ENCODE measurements at regions not wholly inside any gene's neighbourhood (a gene's known extent, or its start where the extent isn't known, plus 50 kb on each side); places are given as distances from the start of the nearest gene placed in this dataset.

DNA sequence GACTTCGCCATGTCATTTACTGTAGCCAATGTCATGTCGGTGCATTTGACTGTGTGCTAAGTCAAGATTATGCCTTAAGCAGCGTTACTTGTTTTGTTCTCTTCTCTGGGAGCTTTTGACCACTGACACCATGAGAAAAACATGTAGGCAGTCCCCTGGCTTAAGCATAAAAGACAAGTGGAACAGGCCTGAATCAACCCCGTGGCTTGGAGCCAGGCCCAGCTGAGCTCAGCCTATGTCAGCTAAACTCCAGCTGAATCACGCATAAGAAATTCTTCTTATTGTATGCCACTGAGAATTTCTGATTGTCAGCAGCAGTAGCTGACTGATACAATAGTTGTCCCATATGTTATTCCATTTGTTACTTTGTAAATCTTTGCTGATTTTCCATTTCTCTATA, 261.9 kb downstream of the CBLL2 start:
- no peak overlapping the region for H3K9ac ChIP-seq (ENCODE audit: low read length)
- H3K9me2 ChIP-seq (ENCODE audit: insufficient read depth, low read length) = no peaks in the 10 kb centered on the region
- TF ChIP-seq EZH2 (IDR thresholded peaks at IDR 0.05; ENCODE audit: borderline replicate concordance, insufficient read depth, low read length, poor library complexity, severe bottlenecking) (no peak), POLR2AphosphoS5 (IDR thresholded peaks at IDR 0.05) (no peak), RAD21 (conservative IDR thresholded peaks at IDR 0.05) (no peak), EP300 (conservative IDR thresholded peaks at IDR 0.05; ENCODE audit: poor library complexity, severe bottlenecking) (no peak), SMC3 (conservative IDR thresholded peaks at IDR 0.05; ENCODE audit: poor library complexity) (no peak), MXI1 (conservative IDR thresholded peaks at IDR 0.05; ENCODE audit: poor library complexity, severe bottlenecking) (no peak), TAF1 (IDR thresholded peaks at IDR 0.05; ENCODE audit: low read depth) (no peak)
- TF ChIP-seq, protein P1, sequence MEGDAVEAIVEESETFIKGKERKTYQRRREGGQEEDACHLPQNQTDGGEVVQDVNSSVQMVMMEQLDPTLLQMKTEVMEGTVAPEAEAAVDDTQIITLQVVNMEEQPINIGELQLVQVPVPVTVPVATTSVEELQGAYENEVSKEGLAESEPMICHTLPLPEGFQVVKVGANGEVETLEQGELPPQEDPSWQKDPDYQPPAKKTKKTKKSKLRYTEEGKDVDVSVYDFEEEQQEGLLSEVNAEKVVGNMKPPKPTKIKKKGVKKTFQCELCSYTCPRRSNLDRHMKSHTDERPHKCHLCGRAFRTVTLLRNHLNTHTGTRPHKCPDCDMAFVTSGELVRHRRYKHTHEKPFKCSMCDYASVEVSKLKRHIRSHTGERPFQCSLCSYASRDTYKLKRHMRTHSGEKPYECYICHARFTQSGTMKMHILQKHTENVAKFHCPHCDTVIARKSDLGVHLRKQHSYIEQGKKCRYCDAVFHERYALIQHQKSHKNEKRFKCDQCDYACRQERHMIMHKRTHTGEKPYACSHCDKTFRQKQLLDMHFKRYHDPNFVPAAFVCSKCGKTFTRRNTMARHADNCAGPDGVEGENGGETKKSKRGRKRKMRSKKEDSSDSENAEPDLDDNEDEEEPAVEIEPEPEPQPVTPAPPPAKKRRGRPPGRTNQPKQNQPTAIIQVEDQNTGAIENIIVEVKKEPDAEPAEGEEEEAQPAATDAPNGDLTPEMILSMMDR (IDR thresholded peaks at IDR 0.05; ENCODE audit: poor library complexity, severe bottlenecking) = no peak
- TF ChIP-seq, protein P2, sequence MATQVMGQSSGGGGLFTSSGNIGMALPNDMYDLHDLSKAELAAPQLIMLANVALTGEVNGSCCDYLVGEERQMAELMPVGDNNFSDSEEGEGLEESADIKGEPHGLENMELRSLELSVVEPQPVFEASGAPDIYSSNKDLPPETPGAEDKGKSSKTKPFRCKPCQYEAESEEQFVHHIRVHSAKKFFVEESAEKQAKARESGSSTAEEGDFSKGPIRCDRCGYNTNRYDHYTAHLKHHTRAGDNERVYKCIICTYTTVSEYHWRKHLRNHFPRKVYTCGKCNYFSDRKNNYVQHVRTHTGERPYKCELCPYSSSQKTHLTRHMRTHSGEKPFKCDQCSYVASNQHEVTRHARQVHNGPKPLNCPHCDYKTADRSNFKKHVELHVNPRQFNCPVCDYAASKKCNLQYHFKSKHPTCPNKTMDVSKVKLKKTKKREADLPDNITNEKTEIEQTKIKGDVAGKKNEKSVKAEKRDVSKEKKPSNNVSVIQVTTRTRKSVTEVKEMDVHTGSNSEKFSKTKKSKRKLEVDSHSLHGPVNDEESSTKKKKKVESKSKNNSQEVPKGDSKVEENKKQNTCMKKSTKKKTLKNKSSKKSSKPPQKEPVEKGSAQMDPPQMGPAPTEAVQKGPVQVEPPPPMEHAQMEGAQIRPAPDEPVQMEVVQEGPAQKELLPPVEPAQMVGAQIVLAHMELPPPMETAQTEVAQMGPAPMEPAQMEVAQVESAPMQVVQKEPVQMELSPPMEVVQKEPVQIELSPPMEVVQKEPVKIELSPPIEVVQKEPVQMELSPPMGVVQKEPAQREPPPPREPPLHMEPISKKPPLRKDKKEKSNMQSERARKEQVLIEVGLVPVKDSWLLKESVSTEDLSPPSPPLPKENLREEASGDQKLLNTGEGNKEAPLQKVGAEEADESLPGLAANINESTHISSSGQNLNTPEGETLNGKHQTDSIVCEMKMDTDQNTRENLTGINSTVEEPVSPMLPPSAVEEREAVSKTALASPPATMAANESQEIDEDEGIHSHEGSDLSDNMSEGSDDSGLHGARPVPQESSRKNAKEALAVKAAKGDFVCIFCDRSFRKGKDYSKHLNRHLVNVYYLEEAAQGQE (IDR thresholded peaks at IDR 0.05; ENCODE audit: borderline replicate concordance) = no peak

DNA sequence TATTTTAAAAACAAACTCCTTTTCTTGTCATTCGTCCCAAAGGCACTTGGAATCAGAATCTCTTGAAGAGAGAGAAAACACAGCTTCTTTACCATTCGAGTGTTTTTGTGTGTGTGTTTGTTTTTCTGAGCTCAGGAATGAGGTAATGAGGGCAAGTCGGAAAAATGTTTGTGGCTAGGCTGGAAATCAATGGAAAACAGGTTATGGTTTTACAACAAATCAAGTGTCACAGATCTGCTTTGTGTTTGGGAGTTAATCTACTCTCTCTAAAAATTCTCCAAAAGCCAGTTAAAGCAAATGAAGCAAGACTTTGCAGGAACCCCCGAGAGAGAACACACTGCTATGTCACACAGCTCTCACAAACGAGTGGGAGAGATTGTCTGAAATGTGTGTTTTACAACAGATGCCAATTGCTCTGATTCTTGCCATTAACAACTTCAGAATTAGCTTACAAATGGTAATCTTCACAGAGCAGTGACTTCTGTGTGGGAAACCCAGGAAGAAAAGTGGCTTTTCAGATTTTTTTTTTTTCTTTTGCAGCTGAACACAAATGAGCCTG, 264.1 kb downstream of the CBLL2 start:
- Histone ChIP-seq H3K27ac (ENCODE audit: low read length) (no peak overlapping the region), H3K27me3 (ENCODE audit: insufficient read depth, low read depth, low read length) (no peaks in the 10 kb centered on the region), H3F3A (ENCODE audit: insufficient read depth, low read length, poor library complexity, severe bottlenecking) (no peaks in the 10 kb centered on the region), H3K9me2 (ENCODE audit: insufficient read depth, low read length) (no peaks in the 10 kb centered on the region), H3K36me3 (ENCODE audit: insufficient read depth, low read length) (no peaks in the 10 kb centered on the region), H4K20me1 (ENCODE audit: insufficient read depth) (no peaks in the 10 kb centered on the region), H3K4me2 (ENCODE audit: low read length) (no peak overlapping the region), H3K9me3 (ENCODE audit: low read length) (no peaks in the 10 kb centered on the region), H3K79me2 (replicated peaks; ENCODE audit: insufficient read depth, low read length) (no peaks in the 10 kb centered on the region), H3K4me3 (ENCODE audit: low read length) (no peak overlapping the region), H2AFZ (ENCODE audit: low read depth, low read length) (no peak overlapping the region), H3K9ac (ENCODE audit: low read length) (no peak overlapping the region)
- TF ChIP-seq EZH2 (IDR thresholded peaks at IDR 0.05; ENCODE audit: borderline replicate concordance, insufficient read depth, low read length, poor library complexity, severe bottlenecking) = no peak
- no peak for TF ChIP-seq SMC3 (conservative IDR thresholded peaks at IDR 0.05; ENCODE audit: poor library complexity)
- no peak for TF ChIP-seq EP300 (conservative IDR thresholded peaks at IDR 0.05; ENCODE audit: poor library complexity, severe bottlenecking)
- TF ChIP-seq, protein P2 (IDR thresholded peaks at IDR 0.05; ENCODE audit: borderline replicate concordance) = no peak
- TF ChIP-seq RAD21 (conservative IDR thresholded peaks at IDR 0.05) = no peak
- TF ChIP-seq MXI1 (conservative IDR thresholded peaks at IDR 0.05; ENCODE audit: poor library complexity, severe bottlenecking) = no peak
- TF ChIP-seq POLR2AphosphoS5 (IDR thresholded peaks at IDR 0.05) = no peak
- TF ChIP-seq, protein P1 (IDR thresholded peaks at IDR 0.05; ENCODE audit: poor library complexity, severe bottlenecking) = no peak
- TF ChIP-seq TAF1 (IDR thresholded peaks at IDR 0.05; ENCODE audit: low read depth) = no peak

More for the DNA sequence above, 261.9 kb downstream of the CBLL2 start:
- Histone ChIP-seq H3K36me3 (ENCODE audit: insufficient read depth, low read length) (no peaks in the 10 kb centered on the region), H2AFZ (ENCODE audit: low read depth, low read length) (no peak overlapping the region), H3K27ac (ENCODE audit: low read length) (no peak overlapping the region), H3K9me3 (ENCODE audit: low read length) (no peaks in the 10 kb centered on the region), H4K20me1 (ENCODE audit: insufficient read depth) (no peaks in the 10 kb centered on the region), H3F3A (ENCODE audit: insufficient read depth, low read length, poor library complexity, severe bottlenecking) (no peaks in the 10 kb centered on the region), H3K4me3 (ENCODE audit: low read length) (no peak overlapping the region), H3K79me2 (replicated peaks; ENCODE audit: insufficient read depth, low read length) (no peaks in the 10 kb centered on the region), H3K27me3 (ENCODE audit: insufficient read depth, low read depth, low read length) (no peaks in the 10 kb centered on the region), H3K4me2 (ENCODE audit: low read length) (no peak overlapping the region)

All from neural cell (in vitro differentiated cells).